ENCODE measurements at regions not wholly inside any gene's neighbourhood (a gene's known extent, or its start where the extent isn't known, plus 50 kb on each side); places are given as distances from the start of the nearest gene placed in this dataset.

- intact Hi-C loops (cut with DNase I), result no loop called here
- ATAC-seq (ENCODE audit: poor library complexity), result no peak
- DNase-seq, result no peak
Observed at GRCh38 chr15:66950114-66950513, 115.3 kb upstream of the SMAD3 start.

- ATAC-seq (ENCODE audit: poor library complexity) (no peak), DNase-seq (no peak)
- intact Hi-C loops (cut with DNase I), result no loop called here
Observed at GRCh38 chr15:66951531-66952320, 113.7 kb upstream of the SMAD3 start.

- ATAC-seq (ENCODE audit: poor library complexity), result no peak
- DNase-seq, result no peak
- intact Hi-C loops (cut with DNase I), result no loop called here
Observed at GRCh38 chr15:66952756-66953522, 112.5 kb upstream of the SMAD3 start.

GRCh38 chr15:66953523-66954229, 111.7 kb upstream of the SMAD3 start:
- no peak for DNase-seq
- intact Hi-C loops (cut with DNase I), result no loop called here

DNA sequence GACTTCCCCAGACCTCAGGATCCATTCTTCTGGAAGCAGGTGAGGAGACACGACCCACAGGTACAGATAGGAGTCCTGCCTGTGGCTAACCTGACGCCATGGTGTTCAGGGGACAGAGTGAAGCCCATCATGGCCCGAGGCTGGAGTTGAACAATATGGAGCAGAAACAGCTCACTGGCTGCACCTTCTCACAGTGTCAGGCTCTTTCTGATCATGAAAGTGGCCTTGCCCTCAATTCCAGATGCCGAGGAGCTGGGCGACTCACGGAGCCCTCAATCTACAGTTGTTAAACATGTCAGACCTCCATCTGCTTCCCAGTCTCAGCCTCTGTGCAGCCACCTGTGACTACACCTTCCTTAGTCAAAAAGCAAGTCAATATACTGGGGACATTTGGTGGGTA, 110.8 kb upstream of the SMAD3 start:
- intact Hi-C loops (cut with DNase I), result no loop called here
- ATAC-seq (ENCODE audit: poor library complexity), result no peak

More at GRCh38 chr15:66953523-66954229, 111.7 kb upstream of the SMAD3 start:
- no peak for ATAC-seq (ENCODE audit: poor library complexity)

GRCh38 chr15:66955001-66955516, 110.3 kb upstream of the SMAD3 start:
- DNase-seq (no peak), ATAC-seq (ENCODE audit: poor library complexity) (no peak)
- intact Hi-C loops (cut with DNase I), result no loop called here

More for the DNA sequence above, 110.8 kb upstream of the SMAD3 start:
- DNase-seq, result no peak

DNA sequence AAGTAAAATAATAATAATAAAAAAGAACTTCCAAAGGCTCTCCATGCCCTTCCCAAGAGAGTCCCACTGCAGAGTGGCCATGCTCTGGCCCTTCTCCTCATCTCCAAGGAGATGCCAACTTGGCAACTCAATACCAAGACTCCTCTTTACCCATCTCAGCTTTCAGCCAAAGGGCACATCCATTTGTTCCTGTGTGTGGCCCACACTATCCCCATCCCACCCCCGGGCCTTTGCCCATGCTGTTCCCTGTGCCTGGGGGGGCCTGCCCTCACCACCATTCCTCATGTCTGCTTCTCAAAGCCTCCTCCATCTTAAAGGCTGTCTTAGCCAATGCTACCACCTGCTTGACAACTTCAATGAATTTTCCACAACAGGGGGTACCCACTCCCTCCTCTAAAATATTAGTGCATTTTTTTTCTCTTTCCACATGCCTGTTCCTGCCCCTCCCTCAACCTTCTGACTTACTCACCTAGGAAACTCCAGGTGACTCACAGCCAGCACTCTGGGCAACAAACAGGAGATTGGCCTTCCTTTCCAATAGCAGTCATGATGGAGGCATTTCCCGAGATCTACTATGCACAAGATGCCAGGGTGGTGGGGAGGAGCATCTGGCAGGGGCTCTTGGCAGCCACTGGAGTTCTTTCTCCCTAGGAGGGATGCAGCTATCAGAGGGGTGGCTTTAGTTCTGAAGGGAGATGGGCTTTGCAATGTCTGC, 109.4 kb upstream of the SMAD3 start:
- no peak for DNase-seq
- no peak for ATAC-seq (ENCODE audit: poor library complexity)
- intact Hi-C loops (cut with DNase I), result no loop called here

- no peak for DNase-seq
- intact Hi-C loops (cut with DNase I), result no loop called here
- no peak for ATAC-seq (ENCODE audit: poor library complexity)
Observed at GRCh38 chr15:66956672-66957430, 108.6 kb upstream of the SMAD3 start.

DNA sequence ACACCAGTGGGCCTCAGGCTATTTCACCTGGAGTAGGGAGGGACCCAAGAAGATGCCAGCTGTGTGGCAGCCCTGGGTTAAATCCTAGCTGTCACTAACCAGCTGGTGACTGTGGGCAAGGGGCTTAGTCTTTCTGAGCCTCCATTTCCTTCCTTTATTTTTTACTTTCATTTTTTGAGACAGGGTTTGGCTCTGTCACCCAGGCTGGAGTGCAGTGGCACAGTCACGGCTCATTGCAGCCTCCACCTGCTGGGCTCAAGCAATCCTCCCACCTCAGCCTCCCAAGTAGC, 108.0 kb upstream of the SMAD3 start:
- ATAC-seq (ENCODE audit: poor library complexity) (no peak), DNase-seq (no peak)
- intact Hi-C loops (cut with DNase I), result no loop called here

DNA sequence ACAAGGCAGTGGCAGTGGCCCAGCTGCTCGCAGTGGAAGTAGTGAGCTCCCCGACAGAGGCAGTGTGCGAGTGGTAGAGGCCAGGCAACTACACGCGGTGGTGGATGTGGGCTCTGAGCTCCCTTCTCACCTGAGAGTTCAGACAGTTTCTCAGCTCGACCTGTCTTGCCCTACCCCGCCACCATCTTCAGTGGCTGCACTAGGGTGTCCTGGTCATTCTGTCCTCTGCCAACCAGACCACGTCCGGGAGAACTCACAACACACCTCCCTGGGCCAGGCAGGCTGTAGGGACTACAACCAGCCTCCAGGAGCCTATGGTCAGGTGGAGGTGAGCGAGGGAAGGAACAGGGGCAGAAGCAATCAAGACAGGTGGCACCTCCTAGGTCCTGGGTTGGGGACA, 106.3 kb upstream of the SMAD3 start:
- intact Hi-C loops (cut with DNase I), result no loop called here
- no peak for DNase-seq
- no peak for ATAC-seq (ENCODE audit: poor library complexity)

- intact Hi-C loops (cut with DNase I), result no loop called here
- DNase-seq (no peak), ATAC-seq (ENCODE audit: poor library complexity) (no peak)
Observed at GRCh38 chr15:66959875-66960274, 105.5 kb upstream of the SMAD3 start.

- ATAC-seq (ENCODE audit: poor library complexity) (no peak), DNase-seq (no peak)
- intact Hi-C loops (cut with DNase I), result no loop called here
Observed at GRCh38 chr15:66960519-66960918, 104.9 kb upstream of the SMAD3 start.

- DNase-seq (no peak), ATAC-seq (ENCODE audit: poor library complexity) (no peak)
- intact Hi-C loops (cut with DNase I), result no loop called here
Observed at GRCh38 chr15:66961407-66961884, 104.0 kb upstream of the SMAD3 start.

GRCh38 chr15:66961901-66962300, 103.5 kb upstream of the SMAD3 start:
- intact Hi-C loops (cut with DNase I), result no loop called here
- no peak for DNase-seq
- ATAC-seq (ENCODE audit: poor library complexity), result no peak

- no peak for ATAC-seq (ENCODE audit: poor library complexity)
Observed at GRCh38 chr15:66962522-66962921, 102.9 kb upstream of the SMAD3 start.

DNA sequence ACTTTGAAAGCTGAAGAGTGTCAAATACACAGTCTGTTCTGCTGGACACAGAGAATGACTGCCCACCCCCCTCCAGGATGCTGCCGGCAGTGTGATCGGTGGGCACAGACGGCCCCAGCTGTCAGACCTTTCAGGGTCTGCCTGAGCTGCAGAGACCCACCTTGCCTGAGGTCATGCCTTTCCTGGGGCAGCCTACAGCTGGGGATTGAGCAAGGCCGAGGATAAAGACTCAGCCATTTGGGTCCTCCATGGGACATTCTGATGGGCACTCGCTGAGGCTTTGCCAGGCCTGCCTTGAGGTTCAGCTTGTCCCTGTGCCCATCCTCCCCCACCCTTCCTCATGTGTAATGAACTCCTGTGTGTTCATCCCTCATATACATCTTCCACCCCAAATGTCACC, 102.3 kb upstream of the SMAD3 start:
- intact Hi-C loops (cut with DNase I), result no loop called here
- ATAC-seq (ENCODE audit: poor library complexity), result no peak

More at GRCh38 chr15:66962522-66962921, 102.9 kb upstream of the SMAD3 start:
- DNase-seq, result no peak
- intact Hi-C loops (cut with DNase I), result no loop called here

DNA sequence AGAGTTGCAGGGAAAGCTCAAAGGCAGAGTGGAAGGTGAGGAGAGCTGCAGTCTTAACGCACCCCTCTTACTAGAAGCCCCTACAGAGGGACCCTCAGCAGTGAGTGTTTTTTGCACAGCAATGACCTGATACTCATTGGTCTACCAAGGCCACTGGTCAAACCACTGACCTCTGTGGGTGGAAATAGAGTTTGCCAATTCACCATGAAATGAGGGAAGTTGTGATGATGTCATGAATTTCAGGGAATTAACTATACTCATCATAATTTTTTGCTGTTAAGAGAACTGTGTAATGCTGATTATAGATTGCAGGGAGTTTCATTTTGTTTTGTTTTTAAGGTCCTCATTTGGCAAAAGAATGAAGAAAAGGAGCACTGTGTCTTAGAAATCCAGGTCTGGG, 101.7 kb upstream of the SMAD3 start:
- intact Hi-C loops (cut with DNase I), result no loop called here
- no peak for DNase-seq
- no peak for ATAC-seq (ENCODE audit: poor library complexity)

More for the DNA sequence above, 102.3 kb upstream of the SMAD3 start:
- DNase-seq, result no peak

GRCh38 chr15:66964111-66964738, 101.2 kb upstream of the SMAD3 start:
- intact Hi-C loops (cut with DNase I), result no loop called here
- ATAC-seq (ENCODE audit: poor library complexity), result no peak
- no peak for DNase-seq
